ENCODE measurements at regions not wholly inside any gene's neighbourhood (a gene's known extent, or its start where the extent isn't known, plus 50 kb on each side); places are given as distances from the start of the nearest gene placed in this dataset.

DNA sequence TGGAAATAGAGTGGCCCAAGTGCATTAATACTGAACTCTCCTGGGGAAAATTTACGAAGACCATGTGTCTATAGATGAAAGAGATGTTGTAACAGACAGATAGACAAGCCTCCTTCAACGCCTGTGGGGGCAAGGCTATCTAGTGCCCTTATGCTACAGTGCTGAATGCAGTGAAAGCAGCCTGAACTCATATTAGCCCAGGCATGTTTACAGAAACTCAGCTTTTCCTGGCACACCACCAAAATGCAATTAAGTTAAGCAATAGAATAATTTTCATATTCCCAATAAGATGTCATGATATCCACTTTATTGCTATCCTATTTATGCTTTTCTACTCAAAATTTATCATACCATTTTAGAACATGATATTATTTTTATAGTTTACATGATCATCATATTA is 277.0 kb downstream of the DIRAS2 start:
- DNase-seq, result no peak

DNA sequence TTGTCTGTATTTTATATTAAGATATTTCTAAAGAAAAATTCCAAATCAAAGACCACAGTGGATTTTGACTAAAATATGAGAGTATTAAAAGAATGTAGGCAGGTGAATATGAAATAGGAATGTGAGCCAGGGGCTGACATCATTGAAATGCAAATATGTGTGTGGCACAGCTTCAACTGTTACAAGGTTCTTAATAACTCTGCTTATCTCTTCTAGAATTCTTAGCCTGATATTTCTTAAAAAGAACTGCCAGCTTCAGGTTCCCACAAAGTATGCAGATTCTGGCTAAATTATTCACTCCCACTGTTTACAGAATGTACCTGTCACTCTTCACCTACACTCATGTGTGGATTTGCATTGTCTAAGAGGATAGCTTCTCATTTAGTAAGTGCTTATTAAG is 274.4 kb downstream of the DIRAS2 start:
- no peak for DNase-seq

DNA sequence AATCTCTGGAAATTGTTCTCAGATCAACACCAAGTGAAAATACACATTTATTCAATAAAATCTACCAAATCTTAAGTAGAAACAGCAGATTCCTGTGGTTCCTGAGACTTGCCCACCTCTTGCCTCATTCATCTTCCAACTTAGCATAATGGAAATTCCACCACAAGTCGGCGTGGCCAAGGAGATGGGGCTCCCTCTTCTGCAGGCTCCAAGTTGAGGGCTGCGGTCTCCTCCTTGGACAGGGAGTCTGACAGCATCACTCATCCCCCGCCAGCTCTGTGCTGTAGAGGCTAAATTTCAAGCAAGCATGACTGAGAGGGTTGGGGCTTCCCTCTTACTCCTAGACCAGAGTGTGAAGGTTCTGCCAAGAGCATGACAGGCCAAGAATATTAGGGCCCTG is 273.7 kb downstream of the DIRAS2 start:
- DNase-seq, result no peak

DNA sequence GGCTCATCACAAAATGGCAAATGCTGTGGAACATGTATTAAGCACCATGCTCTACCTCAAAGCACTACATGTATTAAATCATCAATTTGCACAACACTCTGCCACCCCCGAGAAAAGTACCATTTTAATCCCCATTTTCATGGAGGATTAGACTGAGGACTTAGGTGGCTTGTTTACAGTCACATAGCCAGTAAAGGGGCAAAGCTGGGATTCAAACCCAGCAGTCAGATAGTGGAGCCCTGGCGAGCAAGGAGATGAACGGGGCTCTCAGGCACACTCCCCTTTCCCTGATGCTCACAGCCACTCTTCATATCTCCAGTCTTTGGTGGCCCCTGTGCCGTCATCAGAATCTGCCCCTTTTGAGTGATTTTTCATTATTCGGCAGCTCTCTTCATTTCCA is 262.9 kb downstream of the DIRAS2 start:
- no peak for DNase-seq

DNA sequence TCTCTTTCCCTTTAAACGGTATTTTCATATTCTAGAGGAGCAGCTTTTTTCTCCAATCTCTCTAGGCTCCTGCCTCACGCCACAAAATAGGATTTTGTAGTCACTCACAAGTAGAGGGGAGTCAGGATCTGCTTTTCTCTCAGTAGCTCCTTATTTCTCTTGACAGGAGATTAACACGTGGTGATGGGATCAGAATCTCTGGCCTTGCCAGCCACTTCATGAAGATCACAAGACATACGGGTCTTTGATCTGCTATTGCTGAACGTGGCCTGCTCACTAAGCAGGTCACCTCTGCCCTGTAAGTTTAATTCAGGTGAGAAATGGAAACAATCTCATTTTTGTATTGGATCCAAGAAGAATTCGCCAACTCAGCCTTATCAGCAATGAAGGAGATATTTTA is 257.5 kb downstream of the DIRAS2 start:
- no peak for DNase-seq

DNA sequence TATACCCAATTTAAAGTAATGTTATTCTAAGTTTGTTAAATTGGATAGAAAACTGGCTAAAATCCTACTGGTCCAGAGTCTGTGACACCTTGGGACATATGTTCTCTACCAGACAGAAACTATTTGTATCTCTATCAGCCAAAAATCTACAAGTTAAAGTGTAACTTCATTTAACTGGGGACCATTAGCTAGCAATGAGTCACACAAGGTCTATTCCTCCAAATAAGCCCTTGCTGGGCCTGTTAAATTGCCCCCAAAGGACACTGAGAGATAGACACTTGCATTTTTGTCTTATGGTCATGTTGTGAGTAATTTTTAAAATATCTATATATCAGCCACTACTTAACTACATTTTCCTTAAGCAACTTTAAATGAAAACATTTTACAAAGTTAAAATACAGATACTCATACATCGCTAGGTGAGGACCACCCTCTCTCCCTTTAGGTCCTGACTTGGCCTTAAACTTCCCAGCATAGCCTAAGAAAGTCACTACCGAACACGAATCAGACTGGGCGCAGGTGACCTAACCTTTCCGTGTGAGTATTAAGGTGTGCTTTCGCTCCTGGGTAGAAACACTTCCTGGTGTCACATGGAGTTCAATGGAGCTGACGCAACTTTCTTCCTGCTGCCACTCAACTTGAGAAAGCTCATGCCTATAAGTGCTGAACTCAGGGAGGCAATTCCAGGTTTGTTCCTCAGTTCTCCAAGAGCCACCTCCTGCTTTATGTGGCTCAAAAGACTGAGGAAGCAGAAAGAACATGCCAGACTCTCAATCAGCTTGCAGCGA is 249.1 kb downstream of the DIRAS2 start:
- no peak for DNase-seq

DNA sequence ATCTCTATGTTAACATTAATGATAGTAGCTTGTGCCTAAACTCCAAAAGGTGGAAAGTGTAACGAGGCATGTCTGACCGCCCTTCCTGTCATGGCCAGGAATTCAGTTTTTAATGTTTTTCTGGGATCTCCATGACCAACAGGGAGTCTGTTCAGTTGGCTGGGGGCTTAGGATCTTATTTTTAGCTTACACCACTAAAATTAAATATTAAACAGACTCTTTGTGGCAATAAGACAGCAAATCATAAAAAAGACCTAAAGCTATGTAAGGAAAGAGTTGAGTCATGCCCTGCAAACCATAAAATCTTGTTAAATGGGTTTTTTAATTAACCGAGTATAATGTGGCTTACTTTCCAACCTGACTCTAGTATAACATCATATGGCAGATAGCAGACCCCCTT is 247.8 kb downstream of the DIRAS2 start:
- no peak for DNase-seq

DNA sequence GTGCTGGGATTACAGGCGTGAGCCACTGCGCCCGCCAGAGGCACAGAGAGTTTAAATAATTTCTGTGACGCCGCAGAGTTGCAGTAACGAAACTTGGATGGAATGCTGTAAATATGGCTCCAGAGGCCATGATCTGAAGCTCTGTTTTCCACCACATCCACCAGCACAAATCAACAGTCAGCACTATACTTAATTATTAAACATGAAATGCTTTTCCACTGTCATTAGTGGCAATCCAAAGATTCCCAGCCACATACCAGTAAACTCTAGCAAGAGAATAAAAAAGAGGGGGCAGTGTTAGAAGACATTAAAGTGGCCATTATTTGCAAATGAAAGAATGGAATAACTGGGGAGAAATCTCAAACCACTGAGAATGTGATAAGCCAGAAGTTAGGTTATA is 242.5 kb downstream of the DIRAS2 start:
- no peak for DNase-seq

DNA sequence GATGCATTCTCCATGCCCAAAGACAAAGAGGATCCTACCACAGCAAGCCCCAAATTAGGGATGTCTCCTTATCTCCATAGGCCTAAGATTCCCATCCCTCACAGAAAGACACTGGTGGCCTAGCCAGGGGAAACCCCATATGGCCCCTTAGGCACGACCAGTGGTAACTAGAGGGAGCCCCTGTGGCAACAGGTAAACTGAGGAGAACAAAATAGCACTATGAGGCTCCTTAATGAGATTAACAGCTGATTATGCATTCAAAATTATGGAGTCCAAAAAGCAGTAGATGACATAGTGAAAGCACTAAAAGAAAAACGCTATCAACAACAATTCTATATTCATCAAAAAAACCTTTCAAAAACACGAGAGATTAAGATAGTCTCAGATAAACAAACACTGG is 234.0 kb downstream of the DIRAS2 start:
- no peak for DNase-seq

DNA sequence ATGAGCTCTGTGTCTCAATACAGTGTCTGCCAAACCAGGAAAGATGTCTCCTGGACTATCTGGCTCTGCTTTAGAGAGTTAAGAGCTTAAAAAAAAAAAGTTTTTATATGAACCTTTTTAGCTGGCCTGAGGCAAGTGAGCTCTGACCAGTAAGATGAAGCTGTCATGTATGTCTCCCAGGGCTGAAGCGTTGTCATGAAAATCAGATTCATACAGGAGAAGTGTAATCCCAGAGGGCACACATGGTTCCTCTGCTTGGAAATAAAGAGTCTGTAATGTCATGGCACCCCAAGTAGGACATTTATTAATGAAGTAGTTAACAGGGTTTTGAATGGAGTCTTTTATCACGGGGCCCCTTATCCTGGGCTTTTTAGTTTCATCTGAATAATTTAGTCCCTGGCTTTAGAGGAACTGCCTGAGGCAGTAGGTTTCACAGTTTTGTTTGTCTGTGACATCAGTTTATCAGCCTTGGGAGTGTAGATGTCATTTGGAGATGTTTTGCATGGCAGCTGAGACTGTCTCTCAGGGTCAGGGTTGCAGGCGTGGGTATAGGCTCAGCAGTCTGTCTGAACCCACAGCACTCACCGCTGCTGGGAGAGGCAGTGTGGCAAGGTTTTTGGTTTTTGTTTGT is 223.3 kb downstream of the DIRAS2 start:
- no peak for DNase-seq

DNA sequence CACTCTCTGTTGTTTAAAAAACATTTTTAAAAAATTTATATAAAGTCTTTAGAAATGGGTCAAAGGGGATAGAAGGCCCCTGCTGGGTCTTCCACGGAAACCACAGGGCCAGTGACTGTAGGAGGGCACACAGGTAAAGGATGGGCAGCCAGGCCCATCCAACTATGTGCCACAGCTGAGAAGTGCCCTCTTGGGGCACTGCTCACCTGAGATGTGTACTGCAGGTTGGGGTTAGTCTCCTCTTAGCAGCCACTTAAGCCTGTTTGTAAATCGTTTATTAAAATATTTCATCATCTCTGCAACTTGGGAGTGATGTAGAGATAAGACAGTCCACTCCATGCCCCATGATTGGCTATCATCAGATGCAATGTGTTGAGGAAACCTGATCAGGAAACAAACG is 222.4 kb downstream of the DIRAS2 start:
- no peak for DNase-seq

DNA sequence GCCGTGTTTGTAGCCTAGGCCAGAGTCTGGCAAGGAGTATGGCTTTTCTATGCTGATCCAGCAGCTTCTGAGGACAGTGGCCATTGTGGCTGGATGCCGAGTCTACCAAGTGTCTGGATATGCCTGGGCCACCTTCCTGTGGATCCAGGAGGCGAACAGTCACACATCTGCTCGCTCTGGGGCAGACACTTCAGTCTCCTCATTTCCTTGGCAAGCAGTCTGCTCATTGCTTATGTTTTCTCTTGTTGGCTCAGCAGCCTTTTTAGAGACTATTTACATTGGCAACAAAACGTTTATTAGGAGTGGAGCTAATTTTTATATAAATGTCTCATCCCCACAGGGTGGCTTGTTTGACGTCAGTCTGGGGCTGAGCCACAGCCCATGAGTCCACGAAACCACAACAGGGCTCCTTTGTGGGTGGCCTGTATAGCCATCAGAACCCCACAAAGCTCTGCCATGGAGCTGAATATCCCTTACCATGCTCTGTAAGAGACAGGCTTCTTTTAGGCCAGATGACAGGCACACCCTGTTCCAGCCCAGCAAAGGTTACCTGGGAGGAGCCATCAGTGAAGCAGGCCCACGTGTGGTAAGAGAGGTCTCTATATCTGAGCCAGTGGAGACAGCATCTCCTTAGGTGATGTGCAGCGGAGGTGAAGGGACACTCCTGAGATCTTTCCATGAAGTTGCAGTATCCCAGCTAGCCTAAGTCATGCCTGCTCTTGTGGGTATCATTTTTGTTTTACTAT is 221.7 kb downstream of the DIRAS2 start:
- DNase-seq, result no peak

DNA sequence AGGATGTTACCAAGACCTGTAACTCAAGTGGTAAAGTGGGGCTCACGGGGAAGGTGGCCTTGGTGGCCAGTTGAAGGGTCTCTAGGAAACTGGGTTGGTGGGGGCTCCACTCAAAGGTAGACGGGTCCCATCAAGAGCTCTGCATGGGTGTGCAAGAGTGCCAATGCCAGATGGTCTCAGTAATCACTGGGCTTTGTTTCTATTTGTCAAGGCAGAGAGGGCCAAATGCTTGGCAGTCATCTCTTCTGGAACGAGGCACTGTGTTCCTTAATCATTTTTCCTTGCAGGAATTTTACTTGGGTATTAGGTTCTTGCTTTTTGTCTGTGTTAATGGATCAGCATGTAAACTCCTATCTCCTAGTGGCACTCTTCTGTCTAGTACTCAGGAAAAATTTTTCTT is 220.8 kb downstream of the DIRAS2 start:
- DNase-seq, result no peak

DNA sequence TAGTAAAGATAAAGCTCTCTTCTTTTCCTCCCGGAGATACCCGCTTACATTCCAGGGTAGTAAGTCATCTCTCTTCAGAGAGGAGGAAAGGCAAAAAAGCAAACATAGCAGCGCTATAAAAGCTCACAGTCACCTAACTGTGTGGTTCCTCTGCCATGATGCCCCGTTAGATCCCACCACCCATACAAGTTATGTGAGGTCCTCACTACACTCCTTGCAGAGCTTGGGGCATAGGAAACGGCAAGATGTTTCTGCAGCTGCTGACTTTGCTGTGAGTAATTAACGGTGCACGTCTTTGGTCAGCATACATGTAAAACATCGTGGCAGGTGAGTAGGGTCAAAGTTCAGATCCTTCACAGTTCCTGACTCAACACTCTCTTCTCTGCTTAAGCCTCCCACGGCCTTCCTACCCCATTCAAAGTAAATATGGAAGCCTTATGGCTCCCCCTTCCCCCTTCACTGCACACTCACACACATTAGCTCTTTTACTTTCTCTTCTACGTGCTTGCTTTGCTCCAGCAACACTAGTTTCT is 218.9 kb downstream of the DIRAS2 start:
- no peak for DNase-seq

DNA sequence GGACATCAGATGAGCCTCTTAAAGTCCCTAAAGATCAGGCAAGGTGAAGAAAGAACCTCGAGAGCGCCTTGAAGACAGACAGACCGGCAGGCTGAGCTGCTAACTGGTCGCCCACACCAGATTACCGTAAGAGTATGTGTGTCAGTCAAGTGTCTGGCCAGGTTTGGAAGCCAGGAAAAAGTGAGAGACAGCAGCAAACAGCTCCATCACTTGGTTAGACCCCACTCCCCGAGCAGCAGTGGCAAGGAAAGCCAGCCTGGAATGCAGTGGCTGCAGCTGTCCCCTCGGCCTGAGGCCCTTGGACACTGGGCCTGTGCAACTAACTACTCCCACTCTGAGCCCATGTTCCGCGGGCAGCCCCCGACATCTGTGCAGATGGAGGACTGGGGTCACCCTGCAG is 214.1 kb downstream of the DIRAS2 start:
- DNase-seq, result no peak

DNA sequence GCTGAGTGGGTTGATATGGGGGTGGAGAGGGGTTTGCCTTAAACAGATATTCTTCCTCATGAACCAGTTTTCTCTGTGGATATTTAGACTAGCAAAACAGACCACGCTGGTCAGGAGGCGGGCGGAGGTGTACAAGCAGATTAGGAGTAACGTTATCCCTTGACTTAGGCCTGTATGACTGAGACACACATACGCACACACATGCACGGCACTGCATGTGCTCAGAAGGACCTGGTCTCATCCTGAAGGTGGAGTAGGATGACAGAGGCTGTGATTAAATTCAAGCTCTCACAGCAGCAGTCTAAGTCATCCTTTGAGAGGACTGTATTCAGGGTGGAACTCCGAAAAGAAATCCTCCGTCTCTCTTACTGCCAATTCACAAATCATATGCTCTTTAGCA is 209.7 kb downstream of the DIRAS2 start:
- no peak for DNase-seq

DNA sequence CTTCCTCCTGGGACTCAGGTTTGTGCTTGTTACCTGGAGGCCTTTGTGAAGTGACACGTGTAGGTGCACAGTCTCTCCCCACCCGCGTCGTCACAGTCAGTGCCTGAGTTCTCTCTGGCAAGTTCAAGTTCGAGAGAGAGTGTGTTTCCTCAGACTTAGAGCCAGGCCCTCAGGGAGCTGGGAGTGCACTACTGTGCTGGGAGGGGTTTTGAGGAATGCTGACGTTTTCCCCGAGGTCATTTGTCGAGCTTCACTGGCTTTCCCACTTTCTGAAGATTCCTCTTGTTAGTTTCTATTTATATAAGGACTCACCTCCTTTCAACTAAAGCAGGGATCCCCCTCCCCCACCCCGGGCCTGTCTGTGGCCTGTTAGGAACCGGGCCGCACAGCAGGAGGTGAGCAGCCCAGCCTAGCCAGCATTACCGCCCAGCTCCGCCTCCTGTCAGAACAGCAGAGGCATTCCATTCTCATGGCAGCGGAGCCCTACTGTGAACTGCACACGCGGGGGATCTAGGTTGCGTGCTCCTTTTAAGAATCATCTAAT is 209.2 kb downstream of the DIRAS2 start:
- DNase-seq, result peak; percentile 49 to 53

DNA sequence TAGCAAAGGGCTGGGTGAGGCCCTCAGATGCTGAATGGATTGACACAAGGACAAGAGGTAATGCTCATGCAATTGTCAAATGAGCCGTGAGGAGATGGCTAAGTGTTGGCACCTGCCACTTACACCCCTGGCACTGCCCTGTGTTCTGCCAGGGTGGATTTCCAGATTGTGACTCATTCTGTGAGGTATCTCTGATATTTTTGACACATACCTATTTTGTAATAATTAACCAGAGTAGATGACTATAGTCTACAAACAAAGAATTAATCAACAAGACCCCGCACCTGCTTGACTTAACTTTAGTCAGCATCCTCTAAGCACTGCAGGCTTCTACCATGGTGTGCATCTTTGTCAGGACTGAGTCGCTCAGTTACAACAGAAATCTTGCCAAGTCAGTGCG is 200.8 kb downstream of the DIRAS2 start:
- DNase-seq, result peak in 1 of 2 experiments; percentile 19

DNA sequence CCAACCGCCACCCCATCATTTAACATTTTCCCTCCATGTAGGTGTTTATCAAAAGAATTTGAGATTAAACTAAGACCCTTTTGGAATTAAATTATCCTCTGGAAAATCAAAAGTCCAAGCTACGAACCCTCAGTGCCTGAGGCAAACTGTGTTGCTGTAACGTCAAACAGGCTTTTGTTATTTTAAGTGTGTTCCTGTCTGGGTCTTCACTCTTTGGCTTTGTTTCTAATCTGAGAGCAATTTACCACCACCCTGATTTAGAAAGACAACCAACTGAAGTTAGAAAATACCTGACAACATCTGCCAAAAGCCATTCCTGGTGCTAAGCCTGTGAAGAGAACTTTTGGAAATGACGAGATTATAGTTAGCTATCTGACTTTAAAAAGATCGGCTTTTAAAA is 199.9 kb downstream of the DIRAS2 start:
- DNase-seq, result no peak

DNA sequence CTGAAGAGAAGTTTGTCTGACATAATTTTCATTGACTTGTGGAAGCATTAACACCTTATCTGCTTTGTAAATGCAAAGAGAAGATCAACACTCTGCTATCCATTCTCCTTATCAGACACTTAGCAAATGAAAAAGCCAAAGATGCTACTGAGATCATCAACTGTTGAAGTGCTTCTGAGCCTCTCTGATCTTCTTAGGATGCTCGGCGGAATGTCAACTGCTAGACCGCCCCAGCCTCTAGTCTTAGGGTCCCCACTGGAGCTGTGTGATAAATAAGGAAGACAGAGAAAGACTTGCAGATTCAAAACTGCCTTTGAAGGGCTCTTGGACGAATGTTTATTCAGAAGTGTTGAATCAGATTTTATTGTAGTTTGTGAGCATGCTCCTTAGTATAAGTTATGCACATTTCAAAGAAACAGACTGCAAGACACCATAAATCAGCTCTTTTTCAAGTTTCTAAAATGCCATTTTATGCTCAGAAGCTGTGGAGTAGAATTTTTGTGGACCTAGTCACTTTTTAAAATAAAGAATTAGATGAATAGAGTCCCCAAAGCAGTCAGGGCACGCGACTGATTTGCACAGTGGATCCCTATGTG is 197.9 kb downstream of the DIRAS2 start:
- DNase-seq, result no peak

DNA sequence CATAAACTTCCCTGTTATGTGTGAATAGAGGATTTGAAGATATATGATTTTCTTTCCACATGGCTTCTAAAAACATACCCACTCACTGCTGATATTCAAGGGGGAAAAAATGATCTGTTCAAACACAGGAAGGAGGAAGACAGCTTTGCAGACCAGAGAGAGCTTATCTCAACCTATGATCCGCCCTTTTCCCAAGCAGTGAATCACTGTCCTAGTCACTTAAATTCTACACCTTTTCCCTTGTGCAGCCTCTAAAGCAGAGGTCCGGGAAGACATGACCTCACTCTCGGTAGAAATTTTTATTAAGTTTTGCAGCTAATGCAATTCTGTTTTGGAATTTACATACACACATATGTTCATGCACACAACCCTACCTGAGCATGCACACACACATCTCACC is 197.2 kb downstream of the DIRAS2 start:
- no peak for DNase-seq

DNA sequence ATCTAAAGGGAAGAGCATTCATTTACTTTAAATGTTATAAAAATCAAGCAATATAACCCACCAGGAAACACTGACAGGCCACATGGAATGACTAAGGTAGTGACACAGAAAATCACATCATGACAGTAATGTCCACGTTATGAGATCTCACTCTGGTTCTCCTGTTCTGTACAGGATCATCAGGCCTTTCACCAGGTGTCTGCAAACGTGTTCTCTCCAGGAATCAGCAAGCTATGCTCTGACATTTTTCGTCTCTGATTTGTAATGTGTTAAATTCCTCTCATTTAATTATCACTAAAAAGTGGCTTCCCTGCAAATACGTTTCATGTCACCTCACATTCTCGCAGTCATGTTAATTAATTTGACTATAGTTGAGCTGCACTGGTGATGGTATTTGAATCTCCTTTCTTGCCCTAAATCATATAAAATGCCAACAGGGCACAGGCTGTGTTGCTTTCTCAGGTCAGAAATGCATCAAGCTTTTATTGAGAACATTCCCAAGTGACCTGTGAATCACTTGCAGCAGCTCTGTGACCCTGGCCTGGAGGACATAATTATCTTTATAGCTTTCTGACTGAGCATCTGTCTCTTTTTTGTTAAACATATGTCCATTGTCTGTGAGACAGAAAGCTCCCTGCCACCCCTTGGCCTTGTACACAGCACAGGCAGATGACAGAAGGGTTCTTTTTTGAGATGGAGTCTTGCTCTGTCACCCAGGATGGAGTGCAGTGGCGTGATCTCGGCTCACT is 196.2 kb downstream of the DIRAS2 start:
- DNase-seq, result no peak

Measured in NCI-H187 (cell line).